ENCODE measurements at regions not wholly inside any gene's neighbourhood (a gene's known extent, or its start where the extent isn't known, plus 50 kb on each side); places are given as distances from the start of the nearest gene placed in this dataset.
"Not testable (repeated sequence)": the region's sequence is repeated elsewhere in the genome, so short reads cannot be mapped to it uniquely, and the experiment has no call there.

DNA sequence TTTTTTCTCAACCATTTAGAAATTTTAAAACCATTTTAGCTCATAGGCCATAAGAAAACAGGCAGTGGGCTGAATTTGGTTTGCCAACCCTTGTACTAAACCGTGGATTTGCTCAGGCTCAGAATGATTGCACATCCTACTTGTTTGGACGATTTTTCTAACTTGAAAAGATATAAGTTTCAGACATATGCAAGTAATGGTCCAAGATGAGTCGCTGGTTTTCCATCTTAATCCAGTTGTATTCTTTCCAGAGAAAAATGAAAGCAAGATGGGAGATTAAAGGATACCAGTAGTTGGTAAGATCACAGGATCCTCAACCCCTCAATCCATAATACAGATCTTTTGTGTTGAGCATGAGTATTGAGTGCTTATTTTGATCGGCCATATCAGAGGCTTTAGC lies 250.9 kb downstream of the TINAG start:
- no peak for DNase-seq (ENCODE audit: low read depth in 2 of 2, low spot score in 1 of 2)

GRCh38 chr6:54564188-54564587 lies 255.9 kb downstream of the TINAG start:
- DNase-seq (ENCODE audit: low read depth in 2 of 2, low spot score in 1 of 2) = not testable (repeated sequence)

- DNase-seq (ENCODE audit: low read depth in 2 of 2, low spot score in 1 of 2) = no peak
These were observed 266.4 kb downstream of the TINAG start for GRCh38 chr6:54574671-54575070.

GRCh38 chr6:54578261-54578660 lies 268.3 kb upstream of the FAM83B start:
- DNase-seq (ENCODE audit: low read depth in 2 of 2, low spot score in 1 of 2) = no peak

DNA sequence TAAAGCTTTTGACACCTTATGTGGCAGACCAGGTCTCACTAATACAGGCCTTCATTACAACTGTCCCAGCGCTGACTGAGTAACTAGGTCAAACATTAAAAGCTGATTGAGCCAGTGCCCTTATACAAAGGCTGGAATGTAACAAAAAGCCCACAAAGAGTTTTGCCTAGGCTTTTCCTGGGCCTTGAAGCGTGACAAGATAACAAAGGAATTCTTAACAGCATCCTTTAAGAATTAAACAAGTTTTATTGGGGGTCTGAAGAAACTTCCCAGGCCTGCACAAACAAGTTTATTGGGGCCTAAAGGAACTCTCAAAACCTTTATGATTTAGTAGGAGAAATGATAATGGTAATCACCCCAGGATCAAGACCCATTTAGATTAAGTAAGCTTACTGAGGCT lies 267.6 kb upstream of the FAM83B start:
- no peak for DNase-seq (ENCODE audit: low read depth in 2 of 2, low spot score in 1 of 2)

DNA sequence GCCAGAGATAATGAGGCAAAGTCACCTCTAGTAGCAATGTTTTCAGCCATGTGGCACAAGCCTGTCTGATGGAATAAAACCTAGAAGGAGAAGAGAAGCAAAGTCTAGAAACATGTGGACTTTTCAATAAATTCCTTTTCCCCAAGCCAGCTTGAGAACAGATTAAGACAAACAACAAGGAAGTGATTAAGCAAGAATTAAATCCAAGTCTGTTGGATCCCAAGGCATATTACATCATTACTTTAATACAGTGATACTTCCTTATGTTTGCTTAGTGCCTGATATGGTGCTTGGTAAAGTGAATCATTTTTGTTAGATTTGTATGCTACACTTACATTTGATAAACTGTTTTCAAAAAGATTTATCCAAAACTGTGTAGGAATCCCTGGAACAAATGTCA lies 260.3 kb upstream of the FAM83B start:
- DNase-seq (ENCODE audit: low read depth in 2 of 2, low spot score in 1 of 2) = no peak

DNA sequence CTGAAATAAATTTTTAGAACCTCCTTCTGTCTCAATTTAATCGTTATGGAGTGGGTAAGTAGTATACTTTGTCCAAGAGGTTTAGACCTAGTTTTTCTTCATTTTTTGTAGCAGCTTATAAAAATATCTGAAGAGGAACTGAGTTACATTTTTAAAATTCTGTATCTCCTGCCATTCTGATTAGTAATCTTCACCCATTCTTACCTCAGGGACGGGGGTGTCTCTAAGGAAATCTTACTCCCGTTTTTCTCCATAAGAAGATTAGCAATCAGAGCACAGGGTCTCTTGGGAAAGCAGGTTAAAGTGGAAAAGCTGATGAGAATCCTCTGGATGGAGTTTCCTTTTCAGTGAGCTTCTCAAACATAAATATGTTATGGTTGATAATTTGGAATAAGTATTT lies 259.3 kb upstream of the FAM83B start:
- no peak for DNase-seq (ENCODE audit: low read depth in 2 of 2, low spot score in 1 of 2)

GRCh38 chr6:54588176-54588575 lies 258.4 kb upstream of the FAM83B start:
- no peak for DNase-seq (ENCODE audit: low read depth in 2 of 2, low spot score in 1 of 2)

DNA sequence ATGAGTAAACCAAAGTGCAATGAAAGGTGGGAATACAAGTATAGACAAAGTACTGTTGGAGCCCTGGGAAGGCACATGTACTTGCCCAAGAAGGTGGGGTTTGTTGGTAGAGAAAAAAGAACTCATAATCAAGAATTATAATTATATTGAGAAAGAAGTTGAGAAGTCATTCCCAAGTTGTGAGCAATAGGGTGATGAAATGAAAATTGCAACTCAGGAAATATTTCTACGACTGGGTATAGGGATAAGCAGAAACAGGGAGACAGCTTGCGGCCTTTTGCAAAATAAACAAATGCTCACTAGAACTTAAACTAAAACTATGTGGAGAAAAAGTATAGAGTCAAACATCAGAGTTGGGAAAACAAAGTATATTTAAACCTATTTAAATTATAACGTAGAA lies 250.7 kb upstream of the FAM83B start:
- no peak for DNase-seq (ENCODE audit: low read depth in 2 of 2, low spot score in 1 of 2)

DNA sequence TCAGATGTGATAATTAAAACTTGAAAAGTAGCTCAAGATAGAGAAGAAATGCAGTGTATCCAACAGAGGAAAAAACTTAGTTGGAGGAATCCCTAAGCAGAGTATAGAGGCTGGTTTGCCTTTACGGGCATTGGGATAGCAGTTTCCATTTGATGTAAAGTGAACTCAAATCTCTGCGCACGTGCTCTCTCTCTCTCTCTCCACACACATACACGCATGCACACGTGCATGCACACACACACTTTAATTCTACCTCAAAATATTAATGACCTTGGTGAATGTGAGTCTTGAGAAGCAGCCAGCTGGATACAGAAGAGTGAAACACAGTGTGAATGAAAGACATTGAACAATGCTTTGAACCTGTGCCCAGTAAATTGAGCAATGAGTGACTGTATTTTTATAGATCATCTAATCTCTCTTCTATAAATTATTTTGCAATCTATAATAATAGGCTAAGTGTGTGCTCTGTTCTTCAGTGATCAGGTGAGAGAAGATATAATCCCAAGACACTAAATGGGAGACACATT lies 247.7 kb upstream of the FAM83B start:
- DNase-seq (ENCODE audit: low read depth in 2 of 2, low spot score in 1 of 2) = no peak

GRCh38 chr6:54601600-54602300 lies 244.8 kb upstream of the FAM83B start:
- DNase-seq (ENCODE audit: low read depth in 2 of 2, low spot score in 1 of 2) = no peak

DNA sequence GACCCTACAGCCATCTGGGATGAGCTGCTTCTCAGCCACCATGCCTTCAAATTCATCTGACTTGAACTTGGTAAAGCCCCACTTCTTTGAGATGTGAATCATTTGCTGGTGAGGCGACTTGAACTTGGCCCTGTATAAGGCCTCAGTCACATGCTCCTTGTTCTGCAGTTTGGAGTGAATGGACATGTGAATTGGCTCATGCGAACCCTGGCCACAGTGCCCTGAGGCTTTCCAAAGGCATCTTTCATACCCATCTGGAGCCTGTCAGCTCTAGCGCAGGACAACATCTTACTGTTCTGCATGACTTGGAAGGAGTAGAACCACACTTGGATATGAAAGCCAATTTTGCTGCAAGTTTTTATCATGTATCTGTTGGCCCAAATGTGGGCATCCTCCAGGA lies 244.0 kb upstream of the FAM83B start:
- no peak for DNase-seq (ENCODE audit: low read depth in 2 of 2, low spot score in 1 of 2)

DNA sequence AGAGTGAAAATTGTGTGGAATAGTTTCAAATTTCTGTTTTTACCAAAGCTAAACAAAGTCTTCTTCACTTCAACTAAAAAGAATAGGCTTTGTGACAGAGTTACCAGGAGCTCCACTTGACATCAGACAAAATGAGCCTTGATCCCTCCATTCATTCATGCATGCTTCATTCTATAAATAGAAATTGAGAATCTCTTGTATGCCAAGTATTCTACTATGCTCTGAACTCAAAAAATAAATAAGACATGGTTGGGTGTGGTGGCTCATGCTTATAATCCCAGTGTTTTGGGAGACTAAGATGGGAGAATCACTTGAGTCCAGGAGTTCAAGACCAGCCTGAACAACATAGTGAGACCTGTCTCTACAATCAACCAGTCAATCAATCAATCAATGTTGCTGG lies 236.6 kb upstream of the FAM83B start:
- no peak for DNase-seq (ENCODE audit: low read depth in 2 of 2, low spot score in 1 of 2)

DNA sequence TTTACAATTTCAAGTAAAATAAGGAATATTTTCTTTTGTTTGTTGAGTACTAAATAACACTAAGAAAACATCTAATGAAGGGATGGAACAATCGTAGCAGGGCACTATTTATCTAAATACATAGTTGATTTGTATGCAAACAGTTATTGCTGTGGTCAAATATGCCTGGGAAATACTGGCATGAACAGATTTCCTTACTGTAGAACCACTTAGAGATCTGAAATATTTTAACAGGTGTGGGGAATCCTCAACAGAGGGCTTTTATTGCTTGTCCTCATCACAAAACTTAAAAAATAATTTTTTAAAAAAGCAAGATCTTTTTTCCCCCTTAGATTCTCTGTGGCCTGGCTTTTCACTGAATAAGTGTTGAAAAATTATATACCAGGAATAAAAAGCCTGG lies 233.0 kb upstream of the FAM83B start:
- no peak for DNase-seq (ENCODE audit: low read depth in 2 of 2, low spot score in 1 of 2)

- no peak for DNase-seq (ENCODE audit: low read depth in 2 of 2, low spot score in 1 of 2)
These were observed 231.9 kb upstream of the FAM83B start for GRCh38 chr6:54614499-54615195.

GRCh38 chr6:54617730-54618129 lies 228.8 kb upstream of the FAM83B start:
- DNase-seq (ENCODE audit: low read depth in 2 of 2, low spot score in 1 of 2) = no peak

GRCh38 chr6:54618572-54618971 lies 228.0 kb upstream of the FAM83B start:
- no peak for DNase-seq (ENCODE audit: low read depth in 2 of 2, low spot score in 1 of 2)

DNA sequence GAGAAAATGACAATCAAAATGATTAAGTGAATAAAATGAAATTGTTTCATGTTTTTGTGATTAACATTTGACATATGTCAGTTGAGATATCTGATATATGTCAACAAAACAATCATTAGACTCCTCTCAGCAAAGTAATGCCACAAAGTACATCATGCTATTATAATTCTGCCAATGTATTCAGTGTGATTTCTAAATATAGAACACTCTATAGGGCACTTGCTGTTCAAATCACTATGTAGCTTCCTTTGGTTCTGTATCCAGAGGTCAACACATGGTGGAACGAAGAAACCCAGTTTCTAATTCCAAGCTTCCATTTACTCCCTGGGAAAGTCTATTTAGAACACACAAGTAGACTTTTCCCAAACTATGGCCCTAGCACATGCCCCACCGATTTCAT lies 227.5 kb upstream of the FAM83B start:
- DNase-seq (ENCODE audit: low read depth in 2 of 2, low spot score in 1 of 2) = no peak

- DNase-seq (ENCODE audit: low read depth in 2 of 2, low spot score in 1 of 2) = no peak
These were observed 225.3 kb upstream of the FAM83B start for GRCh38 chr6:54621285-54621684.

- DNase-seq (ENCODE audit: low read depth in 2 of 2, low spot score in 1 of 2) = no peak
These were observed 222.4 kb upstream of the FAM83B start for GRCh38 chr6:54624216-54624615.

- DNase-seq (ENCODE audit: low read depth in 2 of 2, low spot score in 1 of 2) = no peak
These were observed 221.8 kb upstream of the FAM83B start for GRCh38 chr6:54624779-54625178.

DNA sequence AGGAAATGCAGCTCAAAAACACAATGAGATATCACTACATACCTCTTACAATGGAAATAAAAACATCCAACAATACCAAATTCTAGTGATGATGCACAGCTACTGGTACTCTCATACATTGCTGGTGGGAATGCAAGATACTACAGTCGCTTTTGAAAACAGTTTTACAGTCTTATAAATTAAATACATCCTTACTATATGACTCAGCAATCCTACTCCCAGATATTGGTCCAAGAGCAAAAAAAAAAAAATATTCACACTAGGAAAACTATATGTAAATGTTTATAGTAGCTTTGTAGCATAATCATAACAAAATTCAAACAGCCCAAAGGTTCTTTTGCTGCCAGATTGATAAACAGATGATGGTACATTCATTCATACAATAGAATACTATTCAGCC lies 217.4 kb upstream of the FAM83B start:
- DNase-seq (ENCODE audit: low read depth in 2 of 2, low spot score in 1 of 2) = no peak

Data from stimulated activated CD8-positive, alpha-beta memory T cell treated with anti-CD3 and anti-CD28 coated beads, Interleukin-4, amount 100 ng/mL, for 4 hours (primary cell).